Astrocyte of the spinal cord (primary cell): ENCODE measurements at regions not wholly inside any gene's neighbourhood (a gene's known extent, or its start where the extent isn't known, plus 50 kb on each side); places are given as distances from the start of the nearest gene placed in this dataset.

Experiments
- DNase-seq: peaks from one replicate; pipeline ENCODE4 v3.0.0; 2011; ENCODE audit warnings: low read depth, low spot score
- H3K4me3 ChIP-seq: 2 replicates; pipeline ENCODE4 v1.5.1; 2011; ENCODE audit warnings: low read depth, mild to moderate bottlenecking, low read length, moderate library complexity
- in situ Hi-C: cut with HindIII; loops from 2 replicates; pipeline ENCODE4 v1.10.0; 2017; ENCODE audit warnings: low sequenced_read_pairs
- TF ChIP-seq, protein P1 (sequence below): IDR thresholded peaks from 2 replicates; pipeline ENCODE4 v1.5.1; 2012; ENCODE audit warnings: low read depth, mild to moderate bottlenecking, low read length, inconsistent platforms

DNA sequence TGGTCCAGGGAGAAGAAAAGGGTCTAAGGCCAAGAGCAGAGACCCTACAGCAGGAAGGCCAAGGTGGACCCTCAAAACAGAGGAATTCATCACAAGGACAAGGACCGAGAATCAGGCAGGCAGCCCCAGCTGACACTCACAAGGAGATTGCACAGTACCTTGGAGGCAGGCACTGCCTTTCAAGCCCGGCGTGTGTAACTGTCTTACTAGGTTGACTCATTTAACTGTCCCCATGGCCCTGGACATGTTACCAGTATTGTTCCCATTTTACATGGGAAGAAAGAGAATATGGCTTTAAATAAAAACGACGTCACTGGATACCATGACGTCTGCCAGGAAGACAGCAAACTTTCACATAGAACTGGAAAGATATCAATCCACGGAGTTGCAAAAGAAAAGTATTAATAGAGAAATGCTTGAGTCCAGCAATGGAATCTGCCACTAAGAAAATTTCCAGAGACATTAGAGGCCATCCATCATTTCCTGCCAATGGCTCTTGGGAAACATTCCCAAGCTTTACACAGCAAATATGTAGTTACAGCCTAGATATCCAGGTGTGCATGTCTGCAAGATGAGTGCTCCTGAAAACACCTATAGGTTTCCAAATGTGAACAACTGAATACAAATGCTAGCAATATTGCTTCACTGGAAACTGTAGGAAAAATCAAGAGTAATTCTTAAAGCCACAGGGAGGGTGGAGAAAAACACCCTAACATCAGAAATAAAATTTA lies 111.5 kb upstream of the RPS6KA2 start:
- TF ChIP-seq, protein P1, sequence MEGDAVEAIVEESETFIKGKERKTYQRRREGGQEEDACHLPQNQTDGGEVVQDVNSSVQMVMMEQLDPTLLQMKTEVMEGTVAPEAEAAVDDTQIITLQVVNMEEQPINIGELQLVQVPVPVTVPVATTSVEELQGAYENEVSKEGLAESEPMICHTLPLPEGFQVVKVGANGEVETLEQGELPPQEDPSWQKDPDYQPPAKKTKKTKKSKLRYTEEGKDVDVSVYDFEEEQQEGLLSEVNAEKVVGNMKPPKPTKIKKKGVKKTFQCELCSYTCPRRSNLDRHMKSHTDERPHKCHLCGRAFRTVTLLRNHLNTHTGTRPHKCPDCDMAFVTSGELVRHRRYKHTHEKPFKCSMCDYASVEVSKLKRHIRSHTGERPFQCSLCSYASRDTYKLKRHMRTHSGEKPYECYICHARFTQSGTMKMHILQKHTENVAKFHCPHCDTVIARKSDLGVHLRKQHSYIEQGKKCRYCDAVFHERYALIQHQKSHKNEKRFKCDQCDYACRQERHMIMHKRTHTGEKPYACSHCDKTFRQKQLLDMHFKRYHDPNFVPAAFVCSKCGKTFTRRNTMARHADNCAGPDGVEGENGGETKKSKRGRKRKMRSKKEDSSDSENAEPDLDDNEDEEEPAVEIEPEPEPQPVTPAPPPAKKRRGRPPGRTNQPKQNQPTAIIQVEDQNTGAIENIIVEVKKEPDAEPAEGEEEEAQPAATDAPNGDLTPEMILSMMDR, result no peak
- no peak overlapping the region for H3K4me3 ChIP-seq
- in situ Hi-C loops, result no loop called here
- DNase-seq, result no peak

DNA sequence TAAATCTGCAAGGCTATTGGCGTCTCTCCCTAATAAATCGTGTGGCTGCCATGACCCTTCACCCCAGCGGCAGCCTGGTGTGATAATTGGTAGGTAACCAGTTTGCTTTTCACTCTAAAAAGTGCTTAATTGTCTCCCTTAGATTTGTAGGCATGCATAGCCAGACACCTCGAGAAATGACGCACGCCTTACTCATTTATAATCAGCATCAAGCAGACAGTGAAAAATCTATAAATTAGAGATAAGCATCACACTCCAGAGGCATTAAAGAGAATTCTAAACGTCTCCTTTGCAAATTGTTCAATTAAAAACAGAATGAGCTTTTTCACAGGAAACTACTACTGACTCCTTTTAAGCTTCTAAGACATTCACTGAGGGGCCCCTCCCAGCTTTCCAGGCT lies 110.2 kb upstream of the RPS6KA2 start:
- TF ChIP-seq, protein P1, result no peak
- no peak overlapping the region for H3K4me3 ChIP-seq
- DNase-seq, result no peak
- in situ Hi-C loops, result no loop called here

DNA sequence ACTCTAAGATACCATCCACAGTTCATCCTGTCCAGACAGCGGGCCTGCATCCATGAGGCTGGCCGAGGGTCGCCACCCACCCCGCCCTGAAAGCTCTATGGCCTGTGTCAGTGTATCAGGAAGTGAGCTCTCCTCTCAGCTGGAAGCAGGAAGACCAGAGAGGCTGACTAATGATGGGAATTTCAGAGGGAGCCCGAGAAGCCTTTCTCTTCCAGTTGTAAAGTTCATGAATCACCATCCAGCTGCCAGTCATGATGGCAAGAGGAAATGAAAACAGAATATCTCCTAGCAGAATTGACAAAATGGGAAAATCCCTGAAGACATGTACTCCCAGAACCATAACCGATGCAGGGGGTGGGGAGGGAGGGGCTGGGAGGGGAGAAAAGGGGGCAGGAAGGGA lies 109.6 kb upstream of the RPS6KA2 start:
- no peak overlapping the region for H3K4me3 ChIP-seq
- in situ Hi-C loops, result no loop called here
- peak; percentile 65 for DNase-seq

GRCh38 chr6:166733900-166734299 lies 106.8 kb upstream of the RPS6KA2 start:
- TF ChIP-seq, protein P1, result no peak
- in situ Hi-C loops, result no loop called here
- DNase-seq, result no peak
- H3K4me3 ChIP-seq, result no peak overlapping the region

More for the DNA sequence above, 109.6 kb upstream of the RPS6KA2 start:
- TF ChIP-seq, protein P1, result no peak

DNA sequence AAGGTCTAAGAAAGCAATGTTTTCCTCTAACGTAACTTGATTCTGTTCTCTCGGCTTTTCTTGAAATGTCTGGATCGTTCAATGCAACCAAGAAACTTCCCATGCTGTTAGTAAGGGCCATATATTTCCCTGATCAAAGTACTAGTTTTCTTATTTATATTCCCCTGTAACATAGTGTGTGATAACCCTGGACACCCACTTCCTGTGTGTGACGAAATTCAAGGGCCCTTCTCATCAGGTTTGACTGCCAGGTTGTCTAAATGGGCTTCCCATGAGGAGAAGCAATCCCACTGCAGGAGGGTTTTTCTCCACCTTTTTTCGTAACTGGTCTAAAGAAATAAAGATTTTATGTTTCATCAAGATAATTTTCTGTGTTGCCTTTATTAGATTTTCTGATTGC lies 102.6 kb upstream of the RPS6KA2 start:
- H3K4me3 ChIP-seq, result no peak overlapping the region
- no peak for DNase-seq
- in situ Hi-C loops, result no loop called here
- TF ChIP-seq, protein P1, result no peak

GRCh38 chr6:166728884-166729530 lies 102.0 kb upstream of the RPS6KA2 start:
- in situ Hi-C loops, result no loop called here
- no peak for DNase-seq
- no peak overlapping the region for H3K4me3 ChIP-seq
- TF ChIP-seq, protein P1, result no peak
